ENCODE measurements at regions not wholly inside any gene's neighbourhood (a gene's known extent, or its start where the extent isn't known, plus 50 kb on each side); places are given as distances from the start of the nearest gene placed in this dataset.

DNA sequence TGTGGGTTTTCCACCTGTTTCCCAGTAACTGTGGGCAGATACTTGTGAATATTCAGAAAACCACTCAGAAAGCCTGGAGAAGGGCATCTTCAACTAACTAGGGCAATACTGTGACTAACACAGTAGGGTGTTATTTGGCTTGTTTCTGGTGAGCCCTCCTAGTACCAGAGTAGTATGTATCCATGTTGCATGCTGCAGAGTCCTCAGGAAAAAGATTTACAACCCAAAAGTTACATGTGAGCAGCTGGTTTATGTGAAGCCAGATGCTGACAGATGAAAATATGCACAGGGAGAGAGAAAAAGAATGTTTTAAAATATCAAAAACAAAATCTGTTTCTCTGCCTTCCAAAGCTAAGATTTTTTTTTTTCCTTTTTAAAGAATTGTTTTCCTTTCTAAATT lies 333.2 kb upstream of the UBE2E3 start:
- ChIA-PET CTCF (interaction anchor here in 1 of 2 donors (0.6 kb wide), 1 partner anchor 250 kb away, joined by 9 read pairs; no protein-coding TSS in a partner anchor), POLR2A (interaction anchor here in 1 of 2 donors (0.6 kb wide), 1 partner anchor 550 kb away, joined by 5 read pairs; no protein-coding TSS in a partner anchor)
- Mint-ChIP-seq H3K36me3 (no peaks in the 10 kb centered on the region), H3K27ac (no peak overlapping the region), H3K27me3 (no peaks in the 10 kb centered on the region), H3K9me3 (no peaks in the 10 kb centered on the region), H3K4me3 (no peak overlapping the region), H3K4me1 (no peaks in the 10 kb centered on the region)
- Histone ChIP-seq H3K36me3 (ENCODE audit: control insufficient read depth in 2 of 2, extremely low read depth in 1 of 2, insufficient read depth in 1 of 2, low read length in 1 of 2) (no peaks in the 10 kb centered on the region), H3K27me3 (replicated peaks in 1 of 2; ENCODE audit: control insufficient read depth in 2 of 2, extremely low read depth in 1 of 2, insufficient read depth in 2 of 2, low read length in 1 of 2) (no peaks in the 10 kb centered on the region), H3K27ac (ENCODE audit: low read length) (no peak overlapping the region), H3K9me3 (no peaks in the 10 kb centered on the region), H3K4me1 (ENCODE audit: control insufficient read depth in 1 of 2, extremely low read depth in 1 of 2, insufficient read depth in 2 of 2, low read length in 2 of 2) (no peaks in the 10 kb centered on the region), H3K4me3 (ENCODE audit: control insufficient read depth in 1 of 2, extremely low read depth in 1 of 2, low read length in 1 of 2) (no peak overlapping the region)
- ATAC-seq (replicated peaks in 1 of 4), result no peak
- no peak for DNase-seq

DNA sequence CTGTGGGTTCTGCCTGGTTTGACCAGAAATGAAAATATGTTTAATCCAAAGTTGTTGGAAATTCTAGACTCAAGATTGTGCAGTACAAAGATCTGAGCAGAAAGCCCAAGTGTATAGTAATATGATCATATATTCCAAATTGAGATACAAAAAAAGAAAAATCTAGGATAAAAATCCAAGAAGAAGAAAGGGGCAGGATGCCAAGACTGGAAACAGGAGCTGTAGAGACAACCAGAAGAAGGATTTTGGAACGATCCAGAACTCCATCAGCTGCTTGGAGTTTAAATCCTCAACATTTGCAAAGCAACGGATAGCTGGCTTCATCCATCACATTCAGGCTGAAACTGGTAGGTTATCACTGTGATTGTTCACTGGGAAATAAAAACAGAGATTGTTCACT lies 333.6 kb upstream of the UBE2E3 start:
- DNase-seq (no peak), ATAC-seq (replicated peaks in 1 of 4) (no peak)
- H3K9me3 ChIP-seq, result no peaks in the 10 kb centered on the region
- H3K4me3 ChIP-seq (ENCODE audit: control insufficient read depth in 1 of 2, extremely low read depth in 1 of 2, low read length in 1 of 2), result no peak overlapping the region
- Mint-ChIP-seq H3K36me3 (no peaks in the 10 kb centered on the region), H3K27me3 (no peaks in the 10 kb centered on the region), H3K4me1 (no peaks in the 10 kb centered on the region), H3K27ac (no peak overlapping the region), H3K9me3 (no peaks in the 10 kb centered on the region), H3K4me3 (no peak overlapping the region)
- no peaks in the 10 kb centered on the region for H3K4me1 ChIP-seq (ENCODE audit: control insufficient read depth in 1 of 2, extremely low read depth in 1 of 2, insufficient read depth in 2 of 2, low read length in 2 of 2)
- H3K36me3 ChIP-seq (ENCODE audit: control insufficient read depth in 2 of 2, extremely low read depth in 1 of 2, insufficient read depth in 1 of 2, low read length in 1 of 2), result no peaks in the 10 kb centered on the region
- no peaks in the 10 kb centered on the region for H3K27me3 ChIP-seq (replicated peaks in 1 of 2; ENCODE audit: control insufficient read depth in 2 of 2, extremely low read depth in 1 of 2, insufficient read depth in 2 of 2, low read length in 1 of 2)
- H3K27ac ChIP-seq (ENCODE audit: low read length), result no peak overlapping the region
- WGBS (ENCODE audit: insufficient coverage), result 57% methylated on average over 1 of the region's 2 CpGs
- POLR2A ChIA-PET, result interaction anchor here in 1 of 2 donors (0.6 kb wide), 1 partner anchor 550 kb away, joined by 5 read pairs; no protein-coding TSS in a partner anchor
- CTCF ChIA-PET, result no interaction called here

DNA sequence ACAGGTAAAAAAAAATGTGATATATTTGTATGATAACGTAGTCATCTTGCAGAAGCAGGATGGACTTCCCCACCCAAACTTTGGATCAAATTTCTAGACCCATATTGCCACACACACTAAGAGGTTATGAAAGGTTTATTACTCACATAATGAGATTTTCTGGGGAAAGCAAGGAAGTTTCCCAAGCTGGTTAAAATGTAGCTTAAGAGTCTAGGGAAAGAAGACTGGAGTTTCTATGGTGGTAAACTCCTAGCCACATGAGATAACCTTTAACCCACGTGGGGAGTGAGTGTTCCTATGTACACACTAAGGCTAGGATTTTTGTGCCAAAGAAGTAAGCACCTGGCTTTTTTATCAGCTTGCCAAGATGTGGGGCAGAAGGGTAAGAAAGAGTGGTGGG lies 335.7 kb upstream of the UBE2E3 start:
- Histone ChIP-seq H3K27ac (ENCODE audit: low read length) (no peak overlapping the region), H3K36me3 (ENCODE audit: control insufficient read depth in 2 of 2, extremely low read depth in 1 of 2, insufficient read depth in 1 of 2, low read length in 1 of 2) (no peaks in the 10 kb centered on the region), H3K4me3 (ENCODE audit: control insufficient read depth in 1 of 2, extremely low read depth in 1 of 2, low read length in 1 of 2) (no peak overlapping the region), H3K27me3 (replicated peaks in 1 of 2; ENCODE audit: control insufficient read depth in 2 of 2, extremely low read depth in 1 of 2, insufficient read depth in 2 of 2, low read length in 1 of 2) (no peaks in the 10 kb centered on the region), H3K9me3 (no peaks in the 10 kb centered on the region), H3K4me1 (ENCODE audit: control insufficient read depth in 1 of 2, extremely low read depth in 1 of 2, insufficient read depth in 2 of 2, low read length in 2 of 2) (no peaks in the 10 kb centered on the region)
- Mint-ChIP-seq H3K27ac (no peak overlapping the region), H3K4me1 (no peaks in the 10 kb centered on the region), H3K27me3 (no peaks in the 10 kb centered on the region), H3K9me3 (peaks cover 0 to 3% (median 0%) of the 10 kb centered on the region in 3 donors), H3K36me3 (no peaks in the 10 kb centered on the region), H3K4me3 (no peak overlapping the region)
- CTCF ChIA-PET, result no interaction called here
- ATAC-seq (replicated peaks in 1 of 4), result no peak
- WGBS (ENCODE audit: insufficient coverage), result no CpG with 5 or more reads among the region's 2 CpGs
- POLR2A ChIA-PET, result no interaction called here
- DNase-seq, result no peak

DNA sequence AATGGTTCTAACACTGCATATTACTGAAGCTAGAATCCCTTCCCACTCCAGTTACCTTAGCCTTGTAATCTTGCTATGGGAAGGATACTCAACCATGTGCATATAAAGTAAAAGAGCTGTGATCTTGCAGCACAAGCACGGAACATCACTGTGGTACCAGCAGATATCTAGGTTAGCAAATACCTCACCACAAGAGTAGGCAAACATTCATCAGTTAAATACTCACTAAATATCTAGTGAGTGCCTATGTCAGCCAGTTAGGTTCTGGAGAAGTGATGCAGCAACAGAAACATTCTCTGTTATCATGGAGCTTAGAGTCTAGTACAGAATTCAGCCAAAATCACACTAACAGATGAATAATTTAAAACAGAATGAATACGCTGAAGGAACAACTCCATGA lies 349.6 kb upstream of the UBE2E3 start:
- H3K27ac ChIP-seq (ENCODE audit: low read length), result no peak overlapping the region
- no peaks in the 10 kb centered on the region for H3K9me3 Mint-ChIP-seq
- no CpG with 5 or more reads among the region's 2 CpGs for WGBS (ENCODE audit: insufficient coverage)

DNA sequence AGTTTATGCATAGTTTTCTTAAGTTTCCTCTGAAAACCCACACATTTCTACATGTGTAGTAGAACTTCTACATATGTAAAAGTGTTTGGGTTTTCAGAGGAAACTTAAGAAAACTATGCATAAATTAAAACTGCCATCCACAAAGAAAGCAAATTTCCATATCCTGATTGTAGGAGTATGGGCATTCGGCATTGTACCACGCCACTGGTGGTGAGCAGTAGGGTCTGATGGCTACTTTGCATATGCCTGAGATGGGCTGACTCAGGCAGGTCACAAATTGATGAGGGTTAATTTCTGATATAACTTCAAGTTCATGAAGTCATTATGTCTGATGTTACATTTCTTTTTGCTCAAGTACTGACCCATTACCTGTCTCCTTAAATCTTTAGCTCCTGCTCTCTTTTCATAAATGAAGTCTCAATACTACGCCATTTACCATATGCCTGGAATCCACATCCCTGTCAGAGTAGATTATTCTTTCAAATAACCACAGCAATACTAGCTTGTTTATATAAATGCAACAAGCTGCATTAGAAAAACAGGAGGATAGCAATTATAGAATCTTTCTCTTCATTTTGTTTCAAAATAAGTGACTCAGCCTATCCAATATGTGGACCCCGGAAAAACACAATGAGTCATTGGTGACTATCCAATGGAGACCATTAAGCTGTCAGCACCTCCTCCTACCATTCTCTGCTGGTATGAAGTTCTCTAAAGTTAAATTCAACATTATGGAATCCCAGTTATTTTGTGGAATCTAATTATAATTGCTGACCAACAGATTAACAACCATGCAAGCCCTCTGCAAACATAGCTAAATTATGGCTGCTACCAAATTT lies 355.2 kb upstream of the UBE2E3 start:
- DNase-seq, result no peak
- Mint-ChIP-seq H3K27me3 (peaks cover 0 to 2% of the 10 kb centered on the region in 2 donors), H3K4me1 (no peaks in the 10 kb centered on the region), H3K27ac (no peak overlapping the region), H3K4me3 (no peak overlapping the region), H3K36me3 (no peaks in the 10 kb centered on the region), H3K9me3 (peaks cover 2 to 4% (median 3%) of the 10 kb centered on the region in 3 donors)
- Histone ChIP-seq H3K4me1 (ENCODE audit: control insufficient read depth in 1 of 2, extremely low read depth in 1 of 2, insufficient read depth in 2 of 2, low read length in 2 of 2) (no peaks in the 10 kb centered on the region), H3K9me3 (no peaks in the 10 kb centered on the region), H3K36me3 (ENCODE audit: control insufficient read depth in 2 of 2, extremely low read depth in 1 of 2, insufficient read depth in 1 of 2, low read length in 1 of 2) (no peaks in the 10 kb centered on the region), H3K27me3 (replicated peaks in 1 of 2; ENCODE audit: control insufficient read depth in 2 of 2, extremely low read depth in 1 of 2, insufficient read depth in 2 of 2, low read length in 1 of 2) (no peaks in the 10 kb centered on the region), H3K27ac (ENCODE audit: low read length) (no peak overlapping the region), H3K4me3 (ENCODE audit: control insufficient read depth in 1 of 2, extremely low read depth in 1 of 2, low read length in 1 of 2) (no peak overlapping the region)
- ChIA-PET POLR2A (no interaction called here), CTCF (no interaction called here)
- no CpG with 5 or more reads among the region's 4 CpGs for WGBS (ENCODE audit: insufficient coverage)
- no peak for ATAC-seq (replicated peaks in 1 of 4)

More for the DNA sequence above, 349.6 kb upstream of the UBE2E3 start:
- no peak overlapping the region for H3K27ac Mint-ChIP-seq
- Histone ChIP-seq H3K4me3 (ENCODE audit: control insufficient read depth in 1 of 2, extremely low read depth in 1 of 2, low read length in 1 of 2) (no peak overlapping the region), H3K36me3 (ENCODE audit: control insufficient read depth in 2 of 2, extremely low read depth in 1 of 2, insufficient read depth in 1 of 2, low read length in 1 of 2) (no peaks in the 10 kb centered on the region), H3K4me1 (ENCODE audit: control insufficient read depth in 1 of 2, extremely low read depth in 1 of 2, insufficient read depth in 2 of 2, low read length in 2 of 2) (no peaks in the 10 kb centered on the region), H3K27me3 (replicated peaks in 1 of 2; ENCODE audit: control insufficient read depth in 2 of 2, extremely low read depth in 1 of 2, insufficient read depth in 2 of 2, low read length in 1 of 2) (no peaks in the 10 kb centered on the region), H3K9me3 (no peaks in the 10 kb centered on the region)
- ATAC-seq (replicated peaks in 1 of 4), result no peak
- no peaks in the 10 kb centered on the region for H3K4me1 Mint-ChIP-seq
- H3K36me3 Mint-ChIP-seq, result no peaks in the 10 kb centered on the region
- DNase-seq, result no peak
- ChIA-PET POLR2A (no interaction called here), CTCF (no interaction called here)
- peaks cover 5 to 9% of the 10 kb centered on the region in 2 donors for H3K27me3 Mint-ChIP-seq
- H3K4me3 Mint-ChIP-seq, result no peak overlapping the region

DNA sequence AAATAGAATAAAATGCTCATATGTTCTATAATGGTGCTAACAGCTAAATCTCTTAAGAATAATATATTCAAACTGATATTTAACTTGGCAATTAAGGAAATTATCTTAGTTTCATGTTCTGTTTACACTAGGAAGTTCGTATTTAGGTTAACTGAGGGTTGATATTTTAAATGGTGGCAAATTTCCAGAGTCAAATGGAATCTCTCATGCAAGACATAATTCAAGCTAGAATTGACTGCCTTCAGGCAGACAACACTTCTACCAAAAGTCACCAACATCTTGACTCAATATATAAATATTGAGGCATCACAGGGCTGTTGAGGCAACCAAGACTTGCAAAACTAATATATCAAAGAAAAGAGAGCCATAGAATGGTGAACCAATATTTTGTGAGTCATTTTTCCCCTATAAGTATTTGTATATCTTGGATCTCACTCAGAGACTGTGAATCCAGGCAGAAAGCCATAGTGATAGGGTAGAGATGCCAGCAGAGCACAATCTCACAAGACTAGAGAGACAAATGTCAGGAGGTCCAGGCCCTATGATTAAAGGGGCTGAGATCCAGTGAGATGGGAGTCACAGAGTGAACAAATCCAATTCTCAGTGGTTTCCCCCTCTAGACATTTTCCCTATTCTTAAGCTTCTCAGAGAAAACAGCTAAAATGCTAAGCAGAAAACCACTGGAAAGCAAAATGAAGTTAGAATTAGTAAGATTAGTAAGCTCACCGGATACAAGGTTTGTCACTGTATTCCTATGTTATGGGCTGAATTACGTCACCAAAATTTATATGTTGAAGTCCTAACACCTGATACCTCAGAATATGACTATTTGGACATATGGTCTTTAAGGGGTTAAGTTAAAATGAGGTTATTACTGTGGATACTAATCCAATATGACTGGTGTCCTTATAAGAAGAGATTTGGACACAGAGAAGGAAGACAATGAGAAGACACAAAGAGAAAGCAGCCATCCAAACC lies 358.2 kb upstream of the UBE2E3 start:
- Mint-ChIP-seq H3K4me1 (no peaks in the 10 kb centered on the region), H3K36me3 (no peaks in the 10 kb centered on the region), H3K27me3 (no peaks in the 10 kb centered on the region), H3K27ac (no peak overlapping the region), H3K9me3 (peaks cover 2 to 4% (median 3%) of the 10 kb centered on the region in 3 donors), H3K4me3 (no peak overlapping the region)
- H3K4me3 ChIP-seq (ENCODE audit: control insufficient read depth in 1 of 2, extremely low read depth in 1 of 2, low read length in 1 of 2), result no peak overlapping the region
- no peaks in the 10 kb centered on the region for H3K27me3 ChIP-seq (replicated peaks in 1 of 2; ENCODE audit: control insufficient read depth in 2 of 2, extremely low read depth in 1 of 2, insufficient read depth in 2 of 2, low read length in 1 of 2)
- DNase-seq (no peak), ATAC-seq (replicated peaks in 1 of 4) (no peak)
- POLR2A ChIA-PET, result no interaction called here
- no peaks in the 10 kb centered on the region for H3K36me3 ChIP-seq (ENCODE audit: control insufficient read depth in 2 of 2, extremely low read depth in 1 of 2, insufficient read depth in 1 of 2, low read length in 1 of 2)
- H3K9me3 ChIP-seq, result no peaks in the 10 kb centered on the region
- CTCF ChIA-PET, result interaction anchor here in 1 of 2 donors (0.7 kb wide), 1 partner anchor 127 kb away, joined by 3 read pairs; no protein-coding TSS in a partner anchor
- no peak overlapping the region for H3K27ac ChIP-seq (ENCODE audit: low read length)
- no CpG with 5 or more reads among the region's 3 CpGs for WGBS (ENCODE audit: insufficient coverage)
- no peaks in the 10 kb centered on the region for H3K4me1 ChIP-seq (ENCODE audit: control insufficient read depth in 1 of 2, extremely low read depth in 1 of 2, insufficient read depth in 2 of 2, low read length in 2 of 2)
